GM19238 (cell line): ENCODE measurements at regions not wholly inside any gene's neighbourhood (a gene's known extent, or its start where the extent isn't known, plus 50 kb on each side); places are given as distances from the start of the nearest gene placed in this dataset.

Experiments
- DNase-seq: peaks from one replicate; pipeline ENCODE4 v3.0.0; 2011; ENCODE audit warnings: low spot score; ENCODE audit not compliant: insufficient read length

DNA sequence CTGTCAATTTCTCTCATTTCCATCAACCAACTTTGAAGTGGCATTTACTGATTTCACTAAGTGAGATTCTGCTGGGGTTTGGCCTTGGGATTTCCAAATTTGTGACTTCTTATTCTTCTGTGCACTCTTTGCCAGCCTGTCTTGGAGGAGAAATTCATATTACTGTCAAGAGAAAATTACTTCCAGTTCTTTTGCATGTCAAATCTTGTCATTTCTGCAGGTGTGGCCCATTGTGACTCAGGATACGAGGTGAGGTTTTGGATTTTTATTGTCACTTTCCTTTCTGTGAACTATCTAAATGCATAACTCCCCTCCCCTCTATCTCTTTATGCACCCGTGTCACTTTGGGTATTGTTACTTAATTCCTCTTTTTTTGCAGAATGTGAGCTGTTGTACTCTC, 102.6 kb upstream of the GUCY1A1 start:
- DNase-seq = no peak

DNA sequence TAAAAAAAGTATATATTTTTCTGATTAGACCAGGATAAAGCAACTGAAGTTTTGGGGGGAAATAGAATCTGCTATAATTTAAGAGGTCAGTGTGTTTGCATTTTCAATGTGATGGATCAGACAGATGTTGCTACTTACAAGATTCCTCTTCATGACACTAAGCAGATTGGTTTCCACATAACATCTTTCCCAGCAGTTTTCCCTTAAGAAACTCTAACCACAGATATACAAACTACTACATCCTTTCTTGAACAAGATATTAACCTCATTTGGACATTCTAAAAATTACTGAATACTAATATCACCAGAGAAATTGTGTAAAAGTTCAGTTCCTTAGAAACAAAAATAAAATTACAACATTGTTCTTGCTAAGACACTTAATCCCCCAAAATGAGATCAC, 106.7 kb upstream of the GUCY1A1 start:
- DNase-seq = no peak

DNA sequence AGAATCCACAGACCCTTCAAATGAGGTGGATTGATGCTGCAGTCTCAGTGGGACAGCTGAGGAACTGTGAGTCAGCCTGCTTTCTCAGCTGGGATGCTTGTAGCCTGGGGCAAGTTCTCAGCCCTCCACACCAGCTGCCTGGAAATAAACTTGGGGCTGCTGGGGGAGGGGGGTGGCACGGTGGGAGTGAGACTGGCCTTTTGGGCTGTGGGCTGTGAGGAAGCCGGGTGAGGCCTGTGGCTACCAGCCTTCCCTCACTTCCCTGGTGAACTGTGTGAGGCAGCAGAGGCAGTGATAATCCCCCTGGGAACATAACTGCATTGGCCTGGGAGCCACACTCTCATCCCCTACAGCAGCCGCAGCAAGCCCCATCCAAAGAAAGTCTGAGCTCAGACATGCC, 114.5 kb upstream of the GUCY1A1 start:
- no peak for DNase-seq

- no peak for DNase-seq
Observed at GRCh38 chr4:155548173-155548572, 118.5 kb upstream of the GUCY1A1 start.

DNA sequence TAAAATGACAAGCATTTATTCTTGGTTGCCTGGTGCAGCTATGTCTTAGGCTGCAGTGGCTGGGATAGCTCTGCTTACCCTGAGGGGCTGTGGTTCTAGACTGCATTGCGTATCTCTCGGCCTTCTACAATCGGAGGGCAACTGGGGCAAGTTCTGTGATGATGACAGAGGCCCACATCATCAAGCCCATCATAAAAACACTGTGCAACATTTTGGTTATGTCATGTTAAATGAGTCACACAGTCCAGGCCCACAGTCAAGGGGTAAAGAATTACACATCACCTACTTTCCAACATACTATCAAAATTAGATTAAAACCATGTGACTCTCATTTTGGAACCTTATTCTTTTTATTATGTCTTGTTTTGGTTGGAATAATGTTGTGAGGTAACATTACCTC, 120.2 kb upstream of the GUCY1A1 start:
- no peak for DNase-seq

DNA sequence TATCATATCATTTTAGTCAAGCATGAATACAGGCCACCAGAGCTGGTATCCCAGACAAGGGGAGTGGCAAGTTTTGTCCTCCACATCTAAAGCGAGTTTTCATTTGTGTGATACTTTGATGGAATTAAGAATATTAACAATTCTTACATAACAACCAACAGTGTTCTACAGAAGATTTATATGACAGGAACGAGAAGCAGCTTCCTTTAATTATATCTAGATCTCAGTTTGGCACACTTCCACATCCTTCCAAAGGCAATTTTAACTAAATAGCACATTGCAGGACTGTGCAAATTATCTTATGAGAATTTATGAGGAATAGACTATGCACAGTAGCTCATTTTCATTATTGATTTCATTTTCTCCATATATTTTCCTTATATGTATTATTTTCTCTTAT, 121.2 kb upstream of the GUCY1A1 start:
- DNase-seq = no peak

- no peak for DNase-seq
Observed at GRCh38 chr4:155544547-155544946, 122.1 kb upstream of the GUCY1A1 start.

DNA sequence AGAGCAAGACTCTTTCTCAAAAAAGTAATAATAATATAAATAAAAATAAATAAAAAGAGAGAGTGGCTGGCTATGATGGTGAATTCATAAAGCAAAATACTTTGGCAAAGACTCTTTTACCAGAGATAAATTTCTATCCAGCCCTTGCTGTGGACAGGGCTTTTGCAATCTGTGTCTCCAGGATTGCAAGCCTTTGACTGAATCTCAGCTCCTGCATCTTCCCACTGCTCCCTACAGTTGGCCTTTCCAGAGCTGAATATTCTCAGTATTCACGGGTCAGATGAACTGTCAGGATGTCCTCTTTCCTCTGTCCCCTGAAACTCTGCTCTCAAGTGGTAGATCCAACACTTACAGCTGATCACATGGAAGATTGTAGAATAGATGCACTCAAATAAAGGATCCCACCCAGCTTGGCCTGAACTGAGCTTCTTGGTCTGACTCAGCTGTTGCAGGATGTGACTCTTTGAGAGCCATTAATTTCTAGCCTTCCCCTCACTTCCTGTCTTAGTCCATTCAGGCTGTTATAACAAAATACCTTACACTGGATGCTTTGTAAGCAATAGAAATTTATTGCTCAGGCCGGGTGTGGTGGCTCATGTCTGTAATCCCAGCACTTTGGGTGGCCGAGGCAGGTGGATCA, 123.4 kb upstream of the GUCY1A1 start:
- DNase-seq = no peak

DNA sequence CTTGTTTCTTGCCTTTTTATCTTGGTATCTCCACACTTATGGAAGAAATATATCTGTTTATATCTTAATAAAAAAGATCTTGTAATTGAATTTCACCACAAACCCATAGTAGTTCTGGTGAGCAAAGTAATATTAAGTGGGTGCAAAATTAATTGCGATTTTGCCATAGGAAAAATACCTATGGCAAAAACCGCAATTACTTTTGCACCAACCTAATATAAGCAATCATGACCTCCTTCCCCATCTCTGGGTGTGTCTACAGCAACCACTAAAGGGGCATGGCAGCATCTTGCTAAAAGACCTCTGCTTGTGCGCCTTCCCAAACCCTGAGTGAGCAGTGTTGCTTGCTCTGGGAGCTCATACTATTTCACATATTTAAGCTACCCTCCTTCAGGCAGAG, 124.2 kb upstream of the GUCY1A1 start:
- no peak for DNase-seq

DNA sequence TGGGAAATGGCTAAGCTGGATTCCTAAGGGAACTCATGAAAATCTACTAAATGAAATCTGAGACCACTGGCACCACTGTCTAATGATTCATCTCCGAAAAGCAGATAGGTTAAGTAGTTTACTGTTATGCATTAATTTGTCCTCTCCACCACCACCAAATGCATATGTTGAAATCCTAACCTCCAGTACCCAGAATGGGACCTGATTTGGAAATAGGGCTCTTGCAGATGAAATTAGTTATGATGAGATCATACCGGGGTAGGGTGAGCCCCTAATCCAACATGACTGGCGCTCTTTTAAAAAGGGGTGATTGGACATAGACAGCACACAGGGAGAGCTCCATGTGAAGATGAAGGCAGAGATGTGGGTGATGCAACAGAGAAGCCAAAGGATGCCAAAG, 124.9 kb upstream of the GUCY1A1 start:
- no peak for DNase-seq

GRCh38 chr4:155540698-155541097, 126.0 kb upstream of the GUCY1A1 start:
- DNase-seq = no peak

DNA sequence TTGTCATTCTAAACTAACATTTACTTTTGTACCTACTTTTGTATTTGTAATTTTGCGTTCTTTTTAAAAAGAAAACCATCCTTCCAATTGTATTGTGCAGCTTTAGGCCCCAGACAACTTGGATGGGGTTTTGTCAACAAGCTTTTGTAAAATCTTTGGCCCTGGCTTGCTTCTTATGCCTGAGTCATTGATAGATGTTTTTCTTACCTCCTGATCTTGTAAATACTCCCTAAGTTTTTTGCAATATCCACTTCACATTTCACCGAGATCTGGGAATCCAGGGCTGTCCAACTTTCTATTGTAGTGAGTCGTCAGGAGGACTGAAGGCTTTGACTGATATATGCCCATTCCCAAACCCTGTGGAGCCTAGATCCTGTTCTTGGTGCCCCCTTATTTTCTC, 126.9 kb upstream of the GUCY1A1 start:
- DNase-seq = no peak

DNA sequence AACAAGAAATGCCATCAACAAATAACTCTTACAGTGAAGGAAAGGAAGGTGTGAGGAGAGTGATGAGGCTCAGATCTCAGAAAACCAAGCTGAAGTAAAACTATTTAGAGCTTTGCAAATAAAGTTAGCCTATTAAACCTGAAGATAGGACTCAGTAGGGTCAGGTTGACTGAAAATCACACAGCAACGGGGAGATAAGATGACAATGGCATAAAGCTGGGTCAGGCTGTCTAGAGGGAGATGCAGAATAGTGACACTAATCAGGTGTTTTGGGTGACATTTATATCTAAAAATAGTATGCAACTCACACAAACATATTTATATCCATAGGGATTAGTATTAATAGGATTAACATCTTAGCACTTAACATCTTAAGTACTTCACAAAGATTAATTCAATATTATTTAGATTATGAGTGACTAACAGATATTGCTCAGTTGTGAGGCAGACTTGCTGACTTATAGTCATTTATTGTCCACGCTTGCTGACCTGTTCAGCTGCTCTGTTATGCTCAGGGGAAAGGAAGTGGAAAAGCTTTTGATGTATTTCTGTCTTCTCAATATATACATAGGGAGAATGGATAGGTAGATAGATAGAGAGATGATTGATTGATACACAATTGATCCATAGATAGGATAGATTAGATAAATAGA, 130.7 kb upstream of the GUCY1A1 start:
- DNase-seq = no peak

- DNase-seq = no peak
Observed at GRCh38 chr4:155532373-155533085, 134.1 kb upstream of the GUCY1A1 start.

DNA sequence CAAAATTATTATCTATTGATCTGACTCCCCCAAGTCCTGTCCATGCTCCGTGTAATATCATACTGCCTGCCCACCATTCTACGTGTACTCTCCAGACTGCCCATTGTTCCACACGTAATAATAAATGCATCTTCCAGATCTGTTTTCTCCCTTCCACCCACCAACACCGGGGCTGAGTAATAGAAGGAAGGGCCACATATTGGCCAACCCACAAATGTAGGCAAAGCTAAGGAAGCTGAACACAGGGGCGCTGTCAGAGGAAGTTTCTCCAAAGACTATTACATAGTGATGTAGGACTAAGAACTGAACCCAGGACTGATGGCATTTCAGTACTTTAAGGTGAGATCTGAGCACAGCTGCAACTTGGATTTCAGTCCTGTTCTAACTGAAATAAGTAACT, 135.8 kb upstream of the GUCY1A1 start:
- DNase-seq = no peak

DNA sequence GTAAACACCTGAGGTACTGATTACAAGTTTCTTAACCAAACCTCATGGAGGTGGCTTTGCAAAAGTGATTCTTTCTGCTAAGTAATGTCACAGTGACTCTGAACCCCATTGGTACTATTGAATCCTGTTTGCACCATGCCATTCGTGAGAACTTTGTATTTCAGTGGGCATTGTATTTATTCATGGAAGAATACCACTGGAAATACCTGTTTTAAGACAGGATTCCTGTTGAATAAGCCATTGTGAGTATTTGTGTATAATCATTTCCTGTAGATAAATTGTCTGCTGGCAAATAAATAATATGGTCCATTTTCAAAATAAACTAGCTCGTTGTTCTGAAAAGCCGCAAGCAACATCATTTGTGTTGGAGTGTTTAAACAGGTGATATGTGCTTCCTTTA, 136.4 kb upstream of the GUCY1A1 start:
- DNase-seq = no peak

- DNase-seq = no peak
Observed at GRCh38 chr4:155529716-155530115, 136.9 kb upstream of the GUCY1A1 start.

GRCh38 chr4:155529272-155529671, 137.4 kb upstream of the GUCY1A1 start:
- DNase-seq = no peak

GRCh38 chr4:155526452-155527169, 140.0 kb upstream of the GUCY1A1 start:
- no peak for DNase-seq

GRCh38 chr4:155524926-155525455, 141.7 kb upstream of the GUCY1A1 start:
- no peak for DNase-seq

GRCh38 chr4:155523358-155523757, 143.3 kb upstream of the GUCY1A1 start:
- no peak for DNase-seq

GRCh38 chr4:155522201-155522600, 144.4 kb upstream of the GUCY1A1 start:
- DNase-seq = no peak
